ENCODE measurements at regions not wholly inside any gene's neighbourhood (a gene's known extent, or its start where the extent isn't known, plus 50 kb on each side); places are given as distances from the start of the nearest gene placed in this dataset.

DNA sequence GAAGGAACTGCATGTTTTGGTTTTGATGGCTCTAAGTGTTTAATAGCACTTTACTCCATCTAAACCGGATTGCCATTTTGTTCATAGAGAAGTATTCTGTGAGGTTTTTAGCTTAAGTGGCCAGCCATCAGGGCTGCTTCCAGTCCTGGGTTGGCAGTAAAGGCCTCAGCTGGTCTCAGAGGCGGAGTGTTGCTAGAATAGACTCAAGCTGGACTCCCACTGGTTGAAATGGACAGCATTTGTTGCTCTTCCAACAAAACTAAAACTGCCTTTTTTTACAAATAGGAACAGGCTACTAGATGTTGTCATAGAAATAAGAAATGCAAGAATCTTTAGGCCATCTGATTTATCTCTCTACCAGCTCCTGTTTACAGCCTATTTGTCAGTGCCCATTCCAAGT, 126.4 kb downstream of the MAIP1 start (continued):
- TF ChIP-seq, protein P1, sequence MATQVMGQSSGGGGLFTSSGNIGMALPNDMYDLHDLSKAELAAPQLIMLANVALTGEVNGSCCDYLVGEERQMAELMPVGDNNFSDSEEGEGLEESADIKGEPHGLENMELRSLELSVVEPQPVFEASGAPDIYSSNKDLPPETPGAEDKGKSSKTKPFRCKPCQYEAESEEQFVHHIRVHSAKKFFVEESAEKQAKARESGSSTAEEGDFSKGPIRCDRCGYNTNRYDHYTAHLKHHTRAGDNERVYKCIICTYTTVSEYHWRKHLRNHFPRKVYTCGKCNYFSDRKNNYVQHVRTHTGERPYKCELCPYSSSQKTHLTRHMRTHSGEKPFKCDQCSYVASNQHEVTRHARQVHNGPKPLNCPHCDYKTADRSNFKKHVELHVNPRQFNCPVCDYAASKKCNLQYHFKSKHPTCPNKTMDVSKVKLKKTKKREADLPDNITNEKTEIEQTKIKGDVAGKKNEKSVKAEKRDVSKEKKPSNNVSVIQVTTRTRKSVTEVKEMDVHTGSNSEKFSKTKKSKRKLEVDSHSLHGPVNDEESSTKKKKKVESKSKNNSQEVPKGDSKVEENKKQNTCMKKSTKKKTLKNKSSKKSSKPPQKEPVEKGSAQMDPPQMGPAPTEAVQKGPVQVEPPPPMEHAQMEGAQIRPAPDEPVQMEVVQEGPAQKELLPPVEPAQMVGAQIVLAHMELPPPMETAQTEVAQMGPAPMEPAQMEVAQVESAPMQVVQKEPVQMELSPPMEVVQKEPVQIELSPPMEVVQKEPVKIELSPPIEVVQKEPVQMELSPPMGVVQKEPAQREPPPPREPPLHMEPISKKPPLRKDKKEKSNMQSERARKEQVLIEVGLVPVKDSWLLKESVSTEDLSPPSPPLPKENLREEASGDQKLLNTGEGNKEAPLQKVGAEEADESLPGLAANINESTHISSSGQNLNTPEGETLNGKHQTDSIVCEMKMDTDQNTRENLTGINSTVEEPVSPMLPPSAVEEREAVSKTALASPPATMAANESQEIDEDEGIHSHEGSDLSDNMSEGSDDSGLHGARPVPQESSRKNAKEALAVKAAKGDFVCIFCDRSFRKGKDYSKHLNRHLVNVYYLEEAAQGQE (IDR thresholded peaks at IDR 0.05; ENCODE audit: unreplicated experiment) = no peak

- TF ChIP-seq NANOG (IDR thresholded peaks at IDR 0.05; ENCODE audit: borderline replicate concordance) (no peak), ZNF331 (CRISPR knock-in tag; IDR thresholded peaks at IDR 0.05; ENCODE audit: low read depth) (no peak), CREB1 (CRISPR knock-in tag; IDR thresholded peaks at IDR 0.05; ENCODE audit: low read depth) (no peak), EZH2 (IDR thresholded peaks at IDR 0.05; ENCODE audit: low read depth, unreplicated experiment) (no peak), POLR2AphosphoS5 (IDR thresholded peaks at IDR 0.05; ENCODE audit: low read depth) (no peak)
- TF ChIP-seq, protein P2, sequence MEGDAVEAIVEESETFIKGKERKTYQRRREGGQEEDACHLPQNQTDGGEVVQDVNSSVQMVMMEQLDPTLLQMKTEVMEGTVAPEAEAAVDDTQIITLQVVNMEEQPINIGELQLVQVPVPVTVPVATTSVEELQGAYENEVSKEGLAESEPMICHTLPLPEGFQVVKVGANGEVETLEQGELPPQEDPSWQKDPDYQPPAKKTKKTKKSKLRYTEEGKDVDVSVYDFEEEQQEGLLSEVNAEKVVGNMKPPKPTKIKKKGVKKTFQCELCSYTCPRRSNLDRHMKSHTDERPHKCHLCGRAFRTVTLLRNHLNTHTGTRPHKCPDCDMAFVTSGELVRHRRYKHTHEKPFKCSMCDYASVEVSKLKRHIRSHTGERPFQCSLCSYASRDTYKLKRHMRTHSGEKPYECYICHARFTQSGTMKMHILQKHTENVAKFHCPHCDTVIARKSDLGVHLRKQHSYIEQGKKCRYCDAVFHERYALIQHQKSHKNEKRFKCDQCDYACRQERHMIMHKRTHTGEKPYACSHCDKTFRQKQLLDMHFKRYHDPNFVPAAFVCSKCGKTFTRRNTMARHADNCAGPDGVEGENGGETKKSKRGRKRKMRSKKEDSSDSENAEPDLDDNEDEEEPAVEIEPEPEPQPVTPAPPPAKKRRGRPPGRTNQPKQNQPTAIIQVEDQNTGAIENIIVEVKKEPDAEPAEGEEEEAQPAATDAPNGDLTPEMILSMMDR (conservative IDR thresholded peaks at IDR 0.05; ENCODE audit: low read depth in 2 of 2) = no peak
- TF ChIP-seq, protein P1 (IDR thresholded peaks at IDR 0.05; ENCODE audit: unreplicated experiment) = no peak
- Histone ChIP-seq H3K4me3 (no peak overlapping the region), H3K36me3 (ENCODE audit: insufficient read depth) (no peaks in the 10 kb centered on the region), H2AFZ (no peak overlapping the region), H4K20me1 (replicated peaks; ENCODE audit: insufficient read depth) (no peaks in the 10 kb centered on the region), H3F3A (replicated peaks; ENCODE audit: low read depth) (no peaks in the 10 kb centered on the region), H3K27me3 (ENCODE audit: insufficient read depth) (no peaks in the 10 kb centered on the region), H3K4me1 (ENCODE audit: insufficient read depth) (peaks cover 10% of the 10 kb centered on the region), H3K4me2 (no peak overlapping the region), H3K27ac (ENCODE audit: low read depth) (no peak overlapping the region), H3K9me2 (ENCODE audit: insufficient read depth) (peaks cover 23% of the 10 kb centered on the region), H3K79me2 (replicated peaks; ENCODE audit: insufficient read depth) (no peaks in the 10 kb centered on the region)
- DNase-seq (ENCODE audit: low spot score) (no peak), ATAC-seq (no peak)
- peaks cover 14% of the 10 kb centered on the region for H3K4me1 Mint-ChIP-seq
- H3K36me3 Mint-ChIP-seq (ENCODE audit: low read depth) = no peaks in the 10 kb centered on the region
- H3K4me3 Mint-ChIP-seq = no peak overlapping the region
- H3K27ac Mint-ChIP-seq = no peak overlapping the region
- no peaks in the 10 kb centered on the region for H3K27me3 Mint-ChIP-seq (ENCODE audit: insufficient read depth, low read depth, poor library complexity)
- no peaks in the 10 kb centered on the region for H3K9me3 Mint-ChIP-seq
Measured at GRCh38 chr2:200084036-200084435, 128.7 kb downstream of the MAIP1 start.

Measured in GM23338 (cell line).